Epithelial cell of proximal tubule (primary cell): ENCODE measurements at regions not wholly inside any gene's neighbourhood (a gene's known extent, or its start where the extent isn't known, plus 50 kb on each side); places are given as distances from the start of the nearest gene placed in this dataset.

Experiments
- DNase-seq: peaks from one replicate; pipeline ENCODE4 v3.0.0-alpha.2; 2011; ENCODE audit warnings: low read depth
- H3K4me3 ChIP-seq: 2 replicates; pipeline ENCODE4 v1.5.1; 2011; ENCODE audit warnings: low read depth, mild to moderate bottlenecking, low read length
- TF ChIP-seq, protein P1 (sequence below): conservative IDR thresholded peaks from 2 replicates; pipeline ENCODE4 v1.5.1; 2012; ENCODE audit warnings: low read depth, mild to moderate bottlenecking, low read length

DNA sequence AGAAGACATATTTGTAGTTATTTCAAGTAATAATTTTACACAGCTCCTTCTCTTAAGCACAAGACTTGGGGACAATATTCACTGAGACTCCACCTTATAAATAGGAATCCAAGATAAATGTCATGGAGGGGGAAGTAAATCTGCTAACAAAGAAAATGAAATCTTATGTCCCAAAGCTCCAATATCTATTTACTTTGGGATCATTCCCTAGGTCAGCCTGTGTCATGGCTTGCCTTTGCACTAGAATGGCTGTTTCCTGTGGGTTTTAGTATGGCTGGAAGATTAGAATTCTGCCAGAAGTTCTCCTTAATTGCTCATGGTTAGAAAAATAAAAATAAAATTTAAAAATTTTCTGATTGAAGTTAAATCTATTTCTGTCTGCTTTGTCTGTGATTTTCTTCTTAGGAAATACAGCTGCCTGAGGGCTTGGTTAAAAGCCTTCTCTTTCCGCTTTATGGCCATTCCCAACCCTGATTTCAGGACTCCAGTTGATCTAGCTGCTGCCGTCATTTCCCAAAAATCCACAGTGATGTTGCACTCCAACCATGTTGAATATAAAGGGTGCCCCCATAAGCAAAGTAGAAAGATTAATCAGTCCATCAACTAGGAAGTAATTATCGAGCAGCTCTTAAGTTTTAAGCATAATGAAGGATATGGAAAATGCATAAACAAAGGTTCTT, 326.4 kb upstream of the LYPLAL1 start:
- TF ChIP-seq, protein P1, sequence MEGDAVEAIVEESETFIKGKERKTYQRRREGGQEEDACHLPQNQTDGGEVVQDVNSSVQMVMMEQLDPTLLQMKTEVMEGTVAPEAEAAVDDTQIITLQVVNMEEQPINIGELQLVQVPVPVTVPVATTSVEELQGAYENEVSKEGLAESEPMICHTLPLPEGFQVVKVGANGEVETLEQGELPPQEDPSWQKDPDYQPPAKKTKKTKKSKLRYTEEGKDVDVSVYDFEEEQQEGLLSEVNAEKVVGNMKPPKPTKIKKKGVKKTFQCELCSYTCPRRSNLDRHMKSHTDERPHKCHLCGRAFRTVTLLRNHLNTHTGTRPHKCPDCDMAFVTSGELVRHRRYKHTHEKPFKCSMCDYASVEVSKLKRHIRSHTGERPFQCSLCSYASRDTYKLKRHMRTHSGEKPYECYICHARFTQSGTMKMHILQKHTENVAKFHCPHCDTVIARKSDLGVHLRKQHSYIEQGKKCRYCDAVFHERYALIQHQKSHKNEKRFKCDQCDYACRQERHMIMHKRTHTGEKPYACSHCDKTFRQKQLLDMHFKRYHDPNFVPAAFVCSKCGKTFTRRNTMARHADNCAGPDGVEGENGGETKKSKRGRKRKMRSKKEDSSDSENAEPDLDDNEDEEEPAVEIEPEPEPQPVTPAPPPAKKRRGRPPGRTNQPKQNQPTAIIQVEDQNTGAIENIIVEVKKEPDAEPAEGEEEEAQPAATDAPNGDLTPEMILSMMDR, result no peak
- DNase-seq, result no peak
- no peak overlapping the region for H3K4me3 ChIP-seq

DNA sequence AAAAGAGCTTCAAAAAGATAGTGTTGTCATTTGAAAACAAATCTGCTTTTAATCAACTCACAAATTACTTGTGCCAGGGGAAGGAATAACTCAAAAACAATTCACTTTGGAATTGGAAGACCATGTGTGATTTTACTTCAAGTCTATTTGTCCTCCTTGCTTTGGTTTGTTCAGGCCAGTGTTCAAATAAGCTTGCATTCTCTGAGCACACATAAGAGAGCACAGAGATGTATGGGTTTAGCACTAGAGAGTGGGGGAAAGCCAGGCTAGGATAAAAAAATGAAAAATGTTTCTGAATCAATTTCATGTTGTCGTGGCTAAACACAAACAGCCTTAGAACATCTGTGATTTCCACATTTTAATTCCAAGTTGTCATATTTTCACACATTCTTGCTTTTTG, 325.7 kb upstream of the LYPLAL1 start:
- DNase-seq, result no peak
- no peak overlapping the region for H3K4me3 ChIP-seq
- TF ChIP-seq, protein P1, result no peak

DNA sequence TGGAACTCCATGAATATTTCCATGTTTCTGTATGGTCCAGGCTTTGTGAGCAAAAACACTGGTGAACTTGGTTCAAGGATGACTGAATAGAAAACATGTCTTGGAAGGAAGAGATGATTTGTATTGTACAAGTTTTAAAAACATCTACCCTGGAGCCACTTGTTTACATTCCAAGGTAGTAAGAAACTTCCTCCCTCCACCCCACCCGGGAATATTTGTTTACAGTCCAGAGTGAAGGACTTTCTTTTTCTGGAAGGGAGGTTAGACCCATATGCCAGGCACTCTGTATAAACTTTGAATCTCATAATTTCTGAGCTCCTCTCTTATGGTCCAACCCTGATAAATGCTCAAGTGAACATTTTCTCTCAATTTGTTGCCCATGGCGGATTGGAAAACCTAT, 323.3 kb upstream of the LYPLAL1 start:
- H3K4me3 ChIP-seq, result no peak overlapping the region
- DNase-seq, result no peak
- TF ChIP-seq, protein P1, result no peak

DNA sequence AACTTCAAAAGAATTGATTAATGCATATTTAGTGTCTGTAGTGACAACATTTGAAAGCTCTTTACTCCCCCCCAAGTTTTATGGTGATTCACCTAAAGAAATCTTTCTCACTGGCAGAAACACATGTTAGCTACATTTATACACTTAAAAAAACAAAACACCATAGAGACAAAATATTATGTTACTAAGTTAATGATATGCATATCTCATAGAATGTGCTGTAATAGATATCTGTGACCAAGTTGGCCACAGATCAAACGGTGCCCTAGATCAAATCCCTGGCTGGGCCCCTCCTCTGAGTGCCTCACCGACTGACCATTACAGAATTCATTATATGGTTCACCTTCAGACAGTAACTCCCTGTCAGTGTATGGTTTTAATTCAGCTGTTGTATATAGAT, 322.1 kb upstream of the LYPLAL1 start:
- TF ChIP-seq, protein P1, result no peak
- no peak overlapping the region for H3K4me3 ChIP-seq
- DNase-seq, result no peak

DNA sequence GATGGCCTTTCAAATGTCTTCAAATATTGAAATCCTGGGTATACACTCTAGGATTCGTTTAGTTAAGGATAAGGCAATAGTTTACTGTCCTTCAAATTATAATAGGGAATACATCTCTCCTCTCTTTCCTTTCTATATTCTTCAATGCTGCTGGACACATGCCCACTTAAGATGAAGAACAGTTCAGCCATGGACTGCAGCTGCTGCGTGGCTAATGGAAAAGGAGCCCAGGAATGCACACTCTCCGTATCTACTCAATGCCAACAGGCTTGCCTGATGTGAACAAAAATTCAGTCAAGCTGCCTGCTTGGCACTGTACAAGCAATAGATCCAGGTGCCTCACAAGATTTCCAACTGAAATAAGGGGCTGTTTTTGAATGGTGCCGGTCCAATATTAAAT, 321.2 kb upstream of the LYPLAL1 start:
- no peak for DNase-seq
- TF ChIP-seq, protein P1, result no peak
- H3K4me3 ChIP-seq, result no peak overlapping the region

DNA sequence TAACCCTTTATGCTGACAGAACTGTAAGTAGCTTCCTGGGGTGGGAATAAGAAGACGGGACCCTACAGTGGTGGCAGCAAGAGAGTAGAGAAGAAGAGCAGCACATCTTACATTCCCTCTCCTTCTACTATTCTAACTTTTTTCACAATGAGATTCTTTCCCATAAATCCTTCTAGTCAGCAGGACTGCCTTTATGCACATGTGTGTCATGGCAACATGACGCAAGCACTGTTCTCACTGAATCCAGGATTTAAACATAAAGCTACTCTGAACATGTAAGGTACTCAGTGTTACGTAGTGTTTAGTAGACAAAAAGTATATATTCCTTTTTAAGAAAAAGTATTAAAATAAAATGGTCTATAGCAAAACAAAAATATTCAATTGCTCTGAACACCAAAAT, 309.7 kb upstream of the LYPLAL1 start:
- TF ChIP-seq, protein P1, result no peak
- no peak overlapping the region for H3K4me3 ChIP-seq
- DNase-seq, result no peak

DNA sequence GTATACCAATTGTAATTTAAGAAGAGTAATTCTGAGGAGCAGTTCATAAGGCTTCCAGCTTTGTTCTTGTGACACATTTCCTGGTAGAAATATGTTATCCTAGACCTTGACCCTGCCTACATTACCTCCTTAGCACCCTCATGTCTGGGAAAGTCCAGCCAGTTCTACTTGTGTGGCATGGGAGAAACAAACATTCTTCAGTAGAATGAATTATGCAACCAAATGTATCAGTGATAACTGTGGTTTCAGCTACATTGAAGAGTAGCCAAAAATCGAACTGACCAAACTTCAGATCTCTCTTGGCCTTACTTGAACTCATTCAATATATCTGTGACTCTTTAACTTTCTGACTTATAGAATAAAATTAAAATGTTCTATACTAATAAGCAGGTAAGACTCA, 308.1 kb upstream of the LYPLAL1 start:
- no peak overlapping the region for H3K4me3 ChIP-seq
- DNase-seq, result peak; percentile 59
- TF ChIP-seq, protein P1, result no peak
